ENCODE measurements at regions not wholly inside any gene's neighbourhood (a gene's known extent, or its start where the extent isn't known, plus 50 kb on each side); places are given as distances from the start of the nearest gene placed in this dataset.

- no peaks in the 10 kb centered on the region; the same call in 1 of the 2 replicates for H3K36me3 ChIP-seq (ENCODE audit: insufficient read depth, low read length)
- POLR2A ChIA-PET = interaction anchor here (1.0 kb wide), 1 partner anchor 243 kb away, joined by 3 read pairs; no protein-coding TSS in a partner anchor
- H3K79me2 ChIP-seq (ENCODE audit: insufficient read depth, low read depth, low read length) = no peaks in the 10 kb centered on the region
- H3K9me3 ChIP-seq (ENCODE audit: low read length) = no peaks in the 10 kb centered on the region
- CTCF ChIA-PET (ENCODE audit: unreplicated experiment) = no interaction called here
- no peak for TF ChIP-seq CTCF (conservative IDR thresholded peaks at IDR 0.05; ENCODE audit: low read length)
- TF ChIP-seq EZH2phosphoT487 (IDR thresholded peaks at IDR 0.05; ENCODE audit: borderline replicate concordance, low read depth, low read length) = no peak
- no peak overlapping the region for H3K4me3 ChIP-seq (ENCODE audit: low read depth, low read length, poor library complexity, severe bottlenecking)
- no peak overlapping the region for H3K27ac ChIP-seq (ENCODE audit: low read depth, low read length, poor library complexity, severe bottlenecking)
- no peak for DNase-seq (ENCODE audit: low spot score)
- intact Hi-C loops (cut with micrococcal nuclease; ENCODE audit: unreplicated experiment) = loop anchor here (5.0 to 10.0 kb wide), 2 partner anchors 372 to 920 kb away; no protein-coding TSS in a partner anchor
- no peaks in the 10 kb centered on the region for H4K20me1 ChIP-seq (ENCODE audit: insufficient read depth, low read length)
- H3K9me2 ChIP-seq (ENCODE audit: insufficient read depth, low read length) = no peaks in the 10 kb centered on the region
- H2AFZ ChIP-seq (ENCODE audit: low read length) = no peak overlapping the region
- peaks cover 3% of the 10 kb centered on the region for H3K4me1 ChIP-seq (ENCODE audit: insufficient read depth, low read length, poor library complexity, severe bottlenecking)
- no TSS peak for BruUV-seq (replicated peaks)
- H3K4me2 ChIP-seq (ENCODE audit: low read length) = no peak overlapping the region
Observed at GRCh38 chr3:182245059-182245458, 533.3 kb downstream of the SOX2 start.

GRCh38 chr3:182246870-182247269, 535.1 kb downstream of the SOX2 start:
- intact Hi-C loops (cut with micrococcal nuclease; ENCODE audit: unreplicated experiment) = loop anchor here (5.0 to 10.0 kb wide), 2 partner anchors 370 to 922 kb away; no protein-coding TSS in a partner anchor
- H3K4me2 ChIP-seq (ENCODE audit: low read length) = no peak overlapping the region
- BruUV-seq (replicated peaks) = no TSS peak
- no peaks in the 10 kb centered on the region for H3K9me3 ChIP-seq (ENCODE audit: low read length)
- peaks cover 3% of the 10 kb centered on the region for H3K4me1 ChIP-seq (ENCODE audit: insufficient read depth, low read length, poor library complexity, severe bottlenecking)
- ChIA-PET CTCF (ENCODE audit: unreplicated experiment) (no interaction called here), POLR2A (interaction anchor here (2.2 to 2.6 kb wide), 2 partner anchors 13 to 245 kb away, joined by 4 to 8 read pairs; no protein-coding TSS in a partner anchor)
- H4K20me1 ChIP-seq (ENCODE audit: insufficient read depth, low read length) = no peaks in the 10 kb centered on the region
- H3K79me2 ChIP-seq (ENCODE audit: insufficient read depth, low read depth, low read length) = no peaks in the 10 kb centered on the region
- TF ChIP-seq CTCF (conservative IDR thresholded peaks at IDR 0.05; ENCODE audit: low read length) (no peak), EZH2phosphoT487 (IDR thresholded peaks at IDR 0.05; ENCODE audit: borderline replicate concordance, low read depth, low read length) (no peak)
- H3K9me2 ChIP-seq (ENCODE audit: insufficient read depth, low read length) = no peaks in the 10 kb centered on the region
- no peak overlapping the region for H2AFZ ChIP-seq (ENCODE audit: low read length)
- H3K4me3 ChIP-seq (ENCODE audit: low read depth, low read length, poor library complexity, severe bottlenecking) = no peak overlapping the region
- no peaks in the 10 kb centered on the region; the same call in 1 of the 2 replicates for H3K36me3 ChIP-seq (ENCODE audit: insufficient read depth, low read length)
- no peak for DNase-seq (ENCODE audit: low spot score)
- no peak overlapping the region for H3K27ac ChIP-seq (ENCODE audit: low read depth, low read length, poor library complexity, severe bottlenecking)

- Histone ChIP-seq H3K4me2 (ENCODE audit: low read length) (no peak overlapping the region), H3K9me2 (ENCODE audit: insufficient read depth, low read length) (no peaks in the 10 kb centered on the region), H3K9me3 (ENCODE audit: low read length) (no peaks in the 10 kb centered on the region), H3K79me2 (ENCODE audit: insufficient read depth, low read depth, low read length) (no peaks in the 10 kb centered on the region), H3K36me3 (ENCODE audit: insufficient read depth, low read length) (no peaks in the 10 kb centered on the region; the same call in 1 of the 2 replicates), H4K20me1 (ENCODE audit: insufficient read depth, low read length) (no peaks in the 10 kb centered on the region), H3K4me1 (ENCODE audit: insufficient read depth, low read length, poor library complexity, severe bottlenecking) (peaks cover 3% of the 10 kb centered on the region), H2AFZ (ENCODE audit: low read length) (peak overlapping the region; percentile 45; the same call in 1 of the 2 replicates), H3K4me3 (ENCODE audit: low read depth, low read length, poor library complexity, severe bottlenecking) (no peak overlapping the region), H3K27ac (ENCODE audit: low read depth, low read length, poor library complexity, severe bottlenecking) (no peak overlapping the region)
- TF ChIP-seq EZH2phosphoT487 (IDR thresholded peaks at IDR 0.05; ENCODE audit: borderline replicate concordance, low read depth, low read length) = no peak
- TF ChIP-seq CTCF (conservative IDR thresholded peaks at IDR 0.05; ENCODE audit: low read length) = peak; percentile 69
- intact Hi-C loops (cut with micrococcal nuclease; ENCODE audit: unreplicated experiment) = loop anchor here (5.0 to 10.0 kb wide), 2 partner anchors 369 to 924 kb away; no protein-coding TSS in a partner anchor
- ChIA-PET POLR2A (interaction anchor here (0.7 to 2.6 kb wide), 5 partner anchors 10 to 527 kb away, joined by 3 to 8 read pairs (median 4); no protein-coding TSS in a partner anchor), CTCF (ENCODE audit: unreplicated experiment) (interaction anchor here (0.8 kb wide), 1 partner anchor 13 kb away, joined by 3 read pairs; no protein-coding TSS in a partner anchor)
- DNase-seq (ENCODE audit: low spot score) = peak; percentile 35
- no TSS peak for BruUV-seq (replicated peaks)
Observed at GRCh38 chr3:182248349-182248880, 536.7 kb downstream of the SOX2 start.
